ENCODE measurements at regions not wholly inside any gene's neighbourhood (a gene's known extent, or its start where the extent isn't known, plus 50 kb on each side); places are given as distances from the start of the nearest gene placed in this dataset.

DNA sequence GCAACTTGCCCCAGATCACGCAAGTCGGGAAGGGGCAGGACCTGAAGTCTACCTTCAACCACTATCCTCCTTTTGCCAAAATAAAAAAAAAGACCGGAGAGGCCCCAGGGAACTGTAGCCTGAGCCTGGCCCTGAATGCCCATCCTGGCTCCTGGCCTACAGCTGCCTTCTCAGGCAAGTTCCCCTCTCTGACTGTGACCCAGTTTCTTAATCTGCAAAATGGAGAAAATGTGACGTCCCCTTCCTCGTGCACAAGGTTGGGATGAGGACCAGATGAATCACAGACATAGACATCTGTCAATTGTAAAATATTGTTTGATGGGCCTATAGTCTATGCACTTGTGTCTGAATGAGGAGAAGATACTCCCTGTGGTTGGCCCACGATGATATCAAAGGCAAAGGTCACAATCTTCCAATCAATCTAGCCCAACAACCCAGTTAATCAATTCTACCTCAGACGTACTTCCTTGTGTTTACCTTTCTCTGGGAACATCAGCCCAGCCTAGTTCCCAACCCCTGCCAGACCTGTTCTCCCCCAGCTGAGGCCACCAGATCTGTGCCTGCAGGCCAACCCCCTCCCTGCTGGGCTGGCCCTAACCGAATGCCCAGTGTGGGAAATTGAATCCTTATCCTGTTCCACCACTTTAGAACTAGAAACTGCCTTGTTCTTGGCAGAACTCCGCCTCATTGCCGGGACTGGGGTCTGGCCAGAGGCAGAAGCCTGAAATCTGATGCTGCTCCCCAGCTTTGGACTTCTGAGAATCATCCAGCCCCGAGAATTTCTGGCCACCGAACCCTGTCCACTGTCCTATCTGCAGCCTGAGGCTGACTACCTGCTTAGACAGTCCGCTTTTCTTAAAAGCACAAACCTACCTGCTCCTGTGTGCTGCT lies 101.8 kb upstream of the LIPC start:
- H2AFZ ChIP-seq (ENCODE audit: low read depth, low read length): no peak overlapping the region
- TF ChIP-seq, protein P1, sequence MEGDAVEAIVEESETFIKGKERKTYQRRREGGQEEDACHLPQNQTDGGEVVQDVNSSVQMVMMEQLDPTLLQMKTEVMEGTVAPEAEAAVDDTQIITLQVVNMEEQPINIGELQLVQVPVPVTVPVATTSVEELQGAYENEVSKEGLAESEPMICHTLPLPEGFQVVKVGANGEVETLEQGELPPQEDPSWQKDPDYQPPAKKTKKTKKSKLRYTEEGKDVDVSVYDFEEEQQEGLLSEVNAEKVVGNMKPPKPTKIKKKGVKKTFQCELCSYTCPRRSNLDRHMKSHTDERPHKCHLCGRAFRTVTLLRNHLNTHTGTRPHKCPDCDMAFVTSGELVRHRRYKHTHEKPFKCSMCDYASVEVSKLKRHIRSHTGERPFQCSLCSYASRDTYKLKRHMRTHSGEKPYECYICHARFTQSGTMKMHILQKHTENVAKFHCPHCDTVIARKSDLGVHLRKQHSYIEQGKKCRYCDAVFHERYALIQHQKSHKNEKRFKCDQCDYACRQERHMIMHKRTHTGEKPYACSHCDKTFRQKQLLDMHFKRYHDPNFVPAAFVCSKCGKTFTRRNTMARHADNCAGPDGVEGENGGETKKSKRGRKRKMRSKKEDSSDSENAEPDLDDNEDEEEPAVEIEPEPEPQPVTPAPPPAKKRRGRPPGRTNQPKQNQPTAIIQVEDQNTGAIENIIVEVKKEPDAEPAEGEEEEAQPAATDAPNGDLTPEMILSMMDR (IDR thresholded peaks at IDR 0.05; ENCODE audit: low read depth, low read length): no peak
- TF ChIP-seq EZH2phosphoT487 (IDR thresholded peaks at IDR 0.05; ENCODE audit: low read depth): no peak
- 0 out of 2 replicates have a peak, but pooled peaks cover 3% of the 10 kb centered on the region for H3K9me3 ChIP-seq (ENCODE audit: insufficient read depth, low read length)
- H3K4me3 ChIP-seq (ENCODE audit: low read length): no peak overlapping the region
- H3K4me2 ChIP-seq (ENCODE audit: low read length): no peak overlapping the region
- H4K20me1 ChIP-seq (ENCODE audit: insufficient read depth, low read length): no peaks in the 10 kb centered on the region
- no peak overlapping the region for H3K9ac ChIP-seq (ENCODE audit: low read length)
- H3K27ac ChIP-seq (ENCODE audit: low read length): no peak overlapping the region
- no peaks in the 10 kb centered on the region for H3K36me3 ChIP-seq (replicated peaks; ENCODE audit: low read depth, low read length)
- H3K79me2 ChIP-seq (ENCODE audit: low read length): no peaks in the 10 kb centered on the region
- peaks cover 21% of the 10 kb centered on the region for H3K4me1 ChIP-seq (ENCODE audit: low read length)
- no peaks in the 10 kb centered on the region for H3K27me3 ChIP-seq (ENCODE audit: low read depth, low read length)

DNA sequence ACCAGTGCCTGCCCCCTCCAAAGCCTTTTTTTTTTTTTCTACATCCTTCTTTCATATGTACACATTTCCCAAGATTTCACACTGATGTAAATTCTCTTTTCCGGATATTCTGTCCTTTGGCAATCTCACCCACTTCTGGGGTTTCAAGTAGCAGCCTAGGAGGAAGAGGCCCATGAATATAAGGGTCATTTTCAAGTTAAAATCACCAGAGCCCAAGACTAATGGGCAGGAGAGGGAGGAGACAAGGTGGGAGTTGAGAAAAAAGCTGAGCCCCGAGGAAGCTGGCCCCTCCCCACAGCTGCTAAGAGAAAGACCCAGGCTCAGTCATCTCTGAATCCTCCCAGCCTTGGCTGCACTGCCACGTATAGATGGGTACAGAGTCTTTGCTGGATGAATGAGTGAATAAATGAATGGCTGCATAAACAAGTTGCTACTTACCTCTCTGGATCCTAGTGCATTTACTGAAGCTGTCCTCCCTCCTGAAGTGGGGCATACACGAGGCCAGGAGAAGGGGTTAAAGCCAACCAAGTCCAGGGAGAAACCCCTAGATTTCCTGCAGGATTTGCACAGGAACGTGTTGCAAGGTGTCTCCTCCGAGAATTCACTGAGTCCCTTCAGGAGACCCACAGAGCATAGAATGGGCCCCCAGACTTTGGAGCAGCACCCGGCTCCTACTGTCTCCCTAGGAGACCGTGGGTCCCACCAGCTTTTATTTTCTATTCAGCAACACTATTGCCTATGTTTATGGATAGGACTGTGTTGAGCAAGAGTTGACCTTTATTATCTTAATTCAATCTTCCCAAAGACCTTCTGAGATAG lies 100.8 kb upstream of the LIPC start:
- no peak for TF ChIP-seq EZH2phosphoT487 (IDR thresholded peaks at IDR 0.05; ENCODE audit: low read depth)
- TF ChIP-seq, protein P1 (IDR thresholded peaks at IDR 0.05; ENCODE audit: low read depth, low read length): no peak

DNA sequence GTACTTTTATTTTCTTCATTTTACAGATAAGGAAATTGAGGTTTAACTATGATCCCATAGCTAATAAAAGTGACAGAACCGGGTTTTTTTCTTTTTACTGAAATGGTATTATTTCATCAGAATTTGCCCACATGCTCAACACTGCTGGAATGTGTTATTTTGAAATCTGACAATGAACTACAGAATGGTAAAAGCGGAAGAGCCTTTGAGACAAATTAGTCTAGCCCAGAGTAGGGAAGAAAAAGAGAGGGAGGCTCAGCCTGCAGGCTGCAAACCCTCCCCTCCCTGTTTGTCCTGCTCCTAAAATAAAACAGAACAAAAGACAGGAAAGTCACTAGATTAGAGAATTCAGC lies 100.3 kb upstream of the LIPC start:
- Histone ChIP-seq H3K9ac (ENCODE audit: low read length) (no peak overlapping the region), H3K27me3 (ENCODE audit: low read depth, low read length) (no peaks in the 10 kb centered on the region), H3K4me3 (ENCODE audit: low read length) (no peak overlapping the region), H4K20me1 (ENCODE audit: insufficient read depth, low read length) (no peaks in the 10 kb centered on the region), H3K36me3 (replicated peaks; ENCODE audit: low read depth, low read length) (no peaks in the 10 kb centered on the region), H3K9me3 (ENCODE audit: insufficient read depth, low read length) (0 out of 2 replicates have a peak, but pooled peaks cover 3% of the 10 kb centered on the region), H3K79me2 (ENCODE audit: low read length) (no peaks in the 10 kb centered on the region), H3K4me1 (ENCODE audit: low read length) (peaks cover 21% of the 10 kb centered on the region), H2AFZ (ENCODE audit: low read depth, low read length) (peak overlapping the region; percentile 68; the same call in 1 of the 2 replicates), H3K27ac (ENCODE audit: low read length) (no peak overlapping the region), H3K4me2 (ENCODE audit: low read length) (no peak overlapping the region; the same call in 1 of the 2 replicates)
- TF ChIP-seq, protein P1 (IDR thresholded peaks at IDR 0.05; ENCODE audit: low read depth, low read length): no peak
- no peak for TF ChIP-seq EZH2phosphoT487 (IDR thresholded peaks at IDR 0.05; ENCODE audit: low read depth)

More for the DNA sequence above, 100.8 kb upstream of the LIPC start:
- H3K27me3 ChIP-seq (ENCODE audit: low read depth, low read length): no peaks in the 10 kb centered on the region
- no peaks in the 10 kb centered on the region for H3K36me3 ChIP-seq (replicated peaks; ENCODE audit: low read depth, low read length)
- 0 out of 2 replicates have a peak, but pooled peaks cover 3% of the 10 kb centered on the region for H3K9me3 ChIP-seq (ENCODE audit: insufficient read depth, low read length)
- no peaks in the 10 kb centered on the region for H4K20me1 ChIP-seq (ENCODE audit: insufficient read depth, low read length)
- no peak overlapping the region for H3K4me2 ChIP-seq (ENCODE audit: low read length)
- peaks cover 21% of the 10 kb centered on the region for H3K4me1 ChIP-seq (ENCODE audit: low read length)
- no peak overlapping the region for H2AFZ ChIP-seq (ENCODE audit: low read depth, low read length)
- no peak overlapping the region for H3K9ac ChIP-seq (ENCODE audit: low read length)
- no peak overlapping the region for H3K27ac ChIP-seq (ENCODE audit: low read length)
- H3K4me3 ChIP-seq (ENCODE audit: low read length): no peak overlapping the region
- no peaks in the 10 kb centered on the region for H3K79me2 ChIP-seq (ENCODE audit: low read length)

Data from OCI-LY3 (cell line).